Ishikawa (cell line): ENCODE measurements at regions not wholly inside any gene's neighbourhood (a gene's known extent, or its start where the extent isn't known, plus 50 kb on each side); places are given as distances from the start of the nearest gene placed in this dataset.

Experiments used
- CEBPB ChIP-seq: IDR thresholded peaks from 2 replicates; pipeline ENCODE4 v1.6.1; 2012
- EGR1 ChIP-seq: IDR thresholded peaks from 2 replicates; pipeline ENCODE4 v1.6.1; 2012
- EP300 ChIP-seq: IDR thresholded peaks from 2 replicates; pipeline ENCODE4 v1.6.1; 2012; ENCODE audit warnings: borderline replicate concordance
- NFIC ChIP-seq: IDR thresholded peaks from 2 replicates; pipeline ENCODE4 v1.6.1; 2012
- RAD21 ChIP-seq: IDR thresholded peaks from 2 replicates; pipeline ENCODE4 v1.6.1; 2012; ENCODE audit warnings: low read depth
- TF ChIP-seq, protein P1 (sequence below): IDR thresholded peaks from 2 replicates; pipeline ENCODE4 v1.6.1; 2012
- TF ChIP-seq, protein P2 (sequence below): IDR thresholded peaks from 2 replicates; pipeline ENCODE4 v1.6.1; 2012; ENCODE audit warnings: low read depth, mild to moderate bottlenecking

DNA sequence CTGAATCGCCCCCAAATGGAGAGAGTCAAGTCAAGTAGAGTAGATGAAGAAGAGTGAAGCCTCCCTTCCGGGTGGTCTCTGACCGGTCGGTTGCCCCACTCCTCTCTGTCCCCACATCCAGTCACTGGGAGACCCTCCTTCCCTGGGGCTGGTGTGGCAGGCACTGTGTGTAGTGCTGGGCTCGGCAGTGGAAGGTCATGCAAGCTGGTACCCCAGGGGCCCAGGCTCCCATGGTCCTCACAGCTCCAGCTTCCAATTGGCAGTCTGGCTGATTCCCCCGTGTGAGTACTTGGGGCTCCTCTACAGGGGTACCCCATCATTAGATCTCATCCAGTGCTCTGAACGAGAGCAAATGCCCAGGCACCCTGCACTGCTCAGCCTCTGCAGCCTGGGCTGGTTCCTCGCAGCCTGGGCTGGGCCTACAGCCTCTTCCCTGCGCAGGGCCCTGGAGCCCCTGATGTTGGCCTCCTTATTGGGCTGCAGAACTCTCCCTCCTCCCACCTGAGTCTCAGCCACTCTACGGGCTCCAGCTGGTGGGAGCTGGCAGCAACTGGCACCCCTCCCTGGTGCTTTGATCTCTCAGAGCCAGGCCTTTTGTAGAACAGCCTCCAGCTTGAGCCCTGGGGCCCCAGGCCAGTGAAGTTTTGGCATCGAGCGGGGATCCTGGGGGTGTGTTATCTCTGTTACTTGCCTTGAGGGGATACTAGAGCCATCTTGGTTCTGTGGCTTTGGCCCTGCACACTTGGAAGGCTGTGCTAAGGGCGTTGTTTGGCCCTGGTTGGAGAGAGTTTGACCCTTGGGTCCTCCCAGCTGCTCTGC is 187.8 kb upstream of the HDAC4 start:
- no peak for TF ChIP-seq EP300
- no peak for TF ChIP-seq RAD21
- no peak for TF ChIP-seq CEBPB
- no peak for TF ChIP-seq NFIC
- TF ChIP-seq, protein P1, sequence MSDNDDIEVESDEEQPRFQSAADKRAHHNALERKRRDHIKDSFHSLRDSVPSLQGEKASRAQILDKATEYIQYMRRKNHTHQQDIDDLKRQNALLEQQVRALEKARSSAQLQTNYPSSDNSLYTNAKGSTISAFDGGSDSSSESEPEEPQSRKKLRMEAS = no peak
- TF ChIP-seq, protein P2, sequence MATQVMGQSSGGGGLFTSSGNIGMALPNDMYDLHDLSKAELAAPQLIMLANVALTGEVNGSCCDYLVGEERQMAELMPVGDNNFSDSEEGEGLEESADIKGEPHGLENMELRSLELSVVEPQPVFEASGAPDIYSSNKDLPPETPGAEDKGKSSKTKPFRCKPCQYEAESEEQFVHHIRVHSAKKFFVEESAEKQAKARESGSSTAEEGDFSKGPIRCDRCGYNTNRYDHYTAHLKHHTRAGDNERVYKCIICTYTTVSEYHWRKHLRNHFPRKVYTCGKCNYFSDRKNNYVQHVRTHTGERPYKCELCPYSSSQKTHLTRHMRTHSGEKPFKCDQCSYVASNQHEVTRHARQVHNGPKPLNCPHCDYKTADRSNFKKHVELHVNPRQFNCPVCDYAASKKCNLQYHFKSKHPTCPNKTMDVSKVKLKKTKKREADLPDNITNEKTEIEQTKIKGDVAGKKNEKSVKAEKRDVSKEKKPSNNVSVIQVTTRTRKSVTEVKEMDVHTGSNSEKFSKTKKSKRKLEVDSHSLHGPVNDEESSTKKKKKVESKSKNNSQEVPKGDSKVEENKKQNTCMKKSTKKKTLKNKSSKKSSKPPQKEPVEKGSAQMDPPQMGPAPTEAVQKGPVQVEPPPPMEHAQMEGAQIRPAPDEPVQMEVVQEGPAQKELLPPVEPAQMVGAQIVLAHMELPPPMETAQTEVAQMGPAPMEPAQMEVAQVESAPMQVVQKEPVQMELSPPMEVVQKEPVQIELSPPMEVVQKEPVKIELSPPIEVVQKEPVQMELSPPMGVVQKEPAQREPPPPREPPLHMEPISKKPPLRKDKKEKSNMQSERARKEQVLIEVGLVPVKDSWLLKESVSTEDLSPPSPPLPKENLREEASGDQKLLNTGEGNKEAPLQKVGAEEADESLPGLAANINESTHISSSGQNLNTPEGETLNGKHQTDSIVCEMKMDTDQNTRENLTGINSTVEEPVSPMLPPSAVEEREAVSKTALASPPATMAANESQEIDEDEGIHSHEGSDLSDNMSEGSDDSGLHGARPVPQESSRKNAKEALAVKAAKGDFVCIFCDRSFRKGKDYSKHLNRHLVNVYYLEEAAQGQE = no peak
- TF ChIP-seq EGR1 = no peak
